ENCODE measurements at regions not wholly inside any gene's neighbourhood (a gene's known extent, or its start where the extent isn't known, plus 50 kb on each side); places are given as distances from the start of the nearest gene placed in this dataset.

GRCh38 chr2:409523-409922 lies 121.6 kb upstream of the ALKAL2 start:
- Histone ChIP-seq H3K56ac (replicated peaks; ENCODE audit: insufficient read length, low read depth, low read length) (peak overlapping the region; percentile 12), H3K9me3 (ENCODE audit: insufficient read depth in 2 of 2, low read depth in 1 of 2, low read length in 1 of 2) (no peaks in the 10 kb centered on the region; a peak in 1 of 4 replicates), H3K4ac (replicated peaks; ENCODE audit: insufficient read length, low read depth, low read length) (no peak overlapping the region), H3K36me3 (ENCODE audit: control insufficient read depth in 2 of 4, insufficient read depth in 4 of 4, low read length in 3 of 4) (no peaks in the 10 kb centered on the region), H4K20me1 (replicated peaks in 1 of 2; ENCODE audit: control insufficient read depth in 1 of 2, insufficient read depth in 2 of 2, low read length in 2 of 2) (peaks cover 0 to 7% of the 10 kb centered on the region in 2 experiments), H2BK15ac (ENCODE audit: low read length) (no peak overlapping the region), H3K9ac (replicated peaks in 1 of 4; ENCODE audit: extremely low read depth in 1 of 4, low read depth in 3 of 4, low read length in 3 of 4) (no peak overlapping the region; a peak in 1 of 7 replicates), H2BK120ac (replicated peaks; ENCODE audit: low read depth, low read length) (no peak overlapping the region), H3K4me1 (replicated peaks in 1 of 4; ENCODE audit: control insufficient read depth in 3 of 4, insufficient read depth in 4 of 4, low read length in 3 of 4) (no peaks in the 10 kb centered on the region), H3K79me1 (ENCODE audit: low read depth, low read length) (no peaks in the 10 kb centered on the region), H3K79me2 (ENCODE audit: control insufficient read depth in 1 of 2, insufficient read depth in 2 of 2, low read length in 2 of 2) (no peaks in the 10 kb centered on the region), H3K23ac (ENCODE audit: insufficient read length) (no peak overlapping the region), H2BK20ac (ENCODE audit: low read length) (no peak overlapping the region), H2BK12ac (ENCODE audit: low read depth, low read length) (0 out of 2 replicates have a peak overlapping the region, but pooled peaks have one; percentile 43), H3K27ac (ENCODE audit: low read depth, low read length) (no peak overlapping the region), H3K27me3 (replicated peaks in 1 of 4; ENCODE audit: control insufficient read depth in 3 of 4, extremely low read depth in 1 of 4, insufficient read depth in 3 of 4, low read length in 3 of 4) (no peaks in the 10 kb centered on the region), H2AFZ (ENCODE audit: low read length) (no peak overlapping the region), H4K5ac (ENCODE audit: insufficient read length, low read depth, low read length) (no peak overlapping the region), H3K23me2 (ENCODE audit: low read depth, low read length) (peaks cover 10% of the 10 kb centered on the region), H3K18ac (ENCODE audit: extremely low read depth, low read length) (no peak overlapping the region), H3K4me3 (ENCODE audit: extremely low read depth in 1 of 4, insufficient read depth in 2 of 4, low read depth in 3 of 4, low read length in 4 of 4) (no peak overlapping the region), H2BK5ac (ENCODE audit: low read depth, low read length) (no peak overlapping the region), H4K8ac (ENCODE audit: extremely low read depth, insufficient read depth, low read length) (peak overlapping the region; percentile 83; the same call in 1 of the 2 replicates), H4K91ac (replicated peaks; ENCODE audit: insufficient read length, low read length) (no peak overlapping the region), H3K14ac (ENCODE audit: insufficient read length) (no peak overlapping the region), H3K4me2 (ENCODE audit: insufficient read depth in 1 of 2, low read depth in 2 of 2, low read length in 2 of 2) (no peak overlapping the region), H2AK5ac (ENCODE audit: low read depth, low read length) (peak overlapping the region; percentile 9; the same call in 1 of the 2 replicates)
- whole genome bisulfite sequencing, 2 experiments (ENCODE audit: extremely low coverage in 1 of 2, insufficient coverage in 1 of 2, insufficient read length in 1 of 2, insufficient replicate concordance in 2 of 2, low coverage in 1 of 2, low lambda C conversion rate in 2 of 2, missing lambda C conversion rate in 1 of 2) = 89% methylated on average over 4 of the region's 4 CpGs; no CpG with 5 or more reads in 1 of the 2 experiments
- ChIA-PET POLR2A (ENCODE audit: partially characterized antibody) (no interaction called here), CTCF (ENCODE audit: partially characterized antibody) (no interaction called here)
- DNase-seq (ENCODE audit: low read depth in 1 of 2, low spot score in 2 of 2) (no peak), FAIRE-seq (no peak)
- no peak for TF ChIP-seq SP1 (IDR thresholded peaks at IDR 0.05; ENCODE audit: low read depth, low read length)
- no peak for TF ChIP-seq HDAC2 (IDR thresholded peaks at IDR 0.05; ENCODE audit: borderline replicate concordance in 1 of 2, low read depth in 2 of 2, low read length in 2 of 2)
- TF ChIP-seq CBX5 (IDR thresholded peaks at IDR 0.05; ENCODE audit: low read depth, low read length) = no peak
- TF ChIP-seq CBX8 (IDR thresholded peaks at IDR 0.05; ENCODE audit: borderline replicate concordance, low read depth, low read length) = no peak
- no peak for TF ChIP-seq RNF2 (IDR thresholded peaks at IDR 0.05; ENCODE audit: borderline replicate concordance, low read depth, low read length, missing control alignments, poor library complexity, severe bottlenecking)
- no peak for TF ChIP-seq BCL11A (IDR thresholded peaks at IDR 0.05; ENCODE audit: low read depth in 2 of 2, low read length in 2 of 2)
- no peak for TF ChIP-seq CREB1 (IDR thresholded peaks at IDR 0.05)
- no peak for TF ChIP-seq ASH2L (IDR thresholded peaks at IDR 0.05; ENCODE audit: low read length)
- TF ChIP-seq SRF (IDR thresholded peaks at IDR 0.05; ENCODE audit: low read depth, low read length) = no peak
- TF ChIP-seq SP2 (IDR thresholded peaks at IDR 0.05; ENCODE audit: low read length) = no peak
- TF ChIP-seq EGR1 (IDR thresholded peaks at IDR 0.05; ENCODE audit: borderline replicate concordance, low read depth, low read length) = no peak
- TF ChIP-seq HDAC6 (IDR thresholded peaks at IDR 0.05; ENCODE audit: low read depth, low read length) = no peak
- TF ChIP-seq POLR2AphosphoS5 (IDR thresholded peaks at IDR 0.05; ENCODE audit: low read depth, low read length) = no peak
- no peak for TF ChIP-seq POLR2A (IDR thresholded peaks at IDR 0.05; ENCODE audit: control extremely low read depth in 1 of 2, low read depth in 2 of 2, low read length in 2 of 2)
- TF ChIP-seq PHF8 (conservative IDR thresholded peaks at IDR 0.05; ENCODE audit: low read depth, low read length) = no peak
- no peak for TF ChIP-seq CHD2 (IDR thresholded peaks at IDR 0.05; ENCODE audit: low read length)
- TF ChIP-seq KDM5A (IDR thresholded peaks at IDR 0.05; ENCODE audit: low read length) = no peak
